Gastrocnemius medialis (tissue), 4 donors: ENCODE measurements at regions not wholly inside any gene's neighbourhood (a gene's known extent, or its start where the extent isn't known, plus 50 kb on each side); places are given as distances from the start of the nearest gene placed in this dataset.

Experiments
- ATAC-seq, 2 donors: fragments of 150-250 bp; one replicate each; pipeline ENCODE4 v1.9.1; 2016
- DNase-seq, 2 donors: peaks; one replicate each; pipeline ENCODE4 v3.0.0-alpha.2; 2019
- H3K27ac ChIP-seq, 4 donors: fragments of 200-600 bp; sonication (generic); 1 replicate in 1 of 4; 2 replicates in 3 of 4; pipeline ENCODE4 v1.5.1; 2016 to 2018; ENCODE audit warnings: mild to moderate bottlenecking in 2 of 4, moderate library complexity in 1 of 4
- H3K27me3 ChIP-seq, 3 donors: fragments of 200-600 bp; sonication (generic) in 2 of 3; 1 replicate in 1 of 3; 2 replicates in 2 of 3; pipeline versions ENCODE4 v1.5.1 to v1.6.0; 2016 to 2019; ENCODE audit warnings: mild to moderate bottlenecking in 1 of 3, moderate library complexity in 1 of 3
- H3K36me3 ChIP-seq, 2 donors: fragments of 200-600 bp; sonication (generic) in 1 of 2; one replicate each; pipeline ENCODE4 v1.5.1; 2017 to 2018
- H3K4me1 ChIP-seq, 2 donors: fragments of 200-600 bp; sonication (generic) in 1 of 2; one replicate each; pipeline ENCODE4 v1.5.1; 2016 to 2017; ENCODE audit warnings: mild to moderate bottlenecking in 2 of 2
- H3K4me3 ChIP-seq, 4 donors: fragments of 200-600 bp; sonication (generic) in 3 of 4; 1 replicate in 1 of 4; 2 replicates in 3 of 4; pipeline ENCODE4 v1.5.1; 2016 to 2019; ENCODE audit warnings: mild to moderate bottlenecking in 2 of 4
- H3K9me3 ChIP-seq, 3 donors: fragments of 200-600 bp; sonication (generic) in 2 of 3; 1 replicate in 1 of 3; 2 replicates in 2 of 3; pipeline ENCODE4 v1.5.1; 2016 to 2019
- POLR2A ChIP-seq, 2 donors: fragments of 450-650 bp; IDR thresholded peaks; one replicate each; pipeline ENCODE4 v1.6.1; 2017; ENCODE audit warnings: antibody characterized with exemption in 2 of 2, mild to moderate bottlenecking in 2 of 2, moderate library complexity in 2 of 2
- in situ Hi-C, 4 donors: fragments of 200-750 bp; cut with MboI; loops; one replicate each; pipeline versions ENCODE4 v1.15.0 to v1.8.0; 2017; ENCODE audit warnings: low sequenced_read_pairs in 4 of 4
- intact Hi-C: fragments of 100-400 bp; cut with DNase I; formaldehyde crosslinking; loops from one replicate; pipeline ENCODE4 v1.15.1; 2023; ENCODE audit warnings: low total_unique reads
- TF ChIP-seq, protein P1 (sequence below), 5 experiments: fragments of 450-650 bp in 3 of 5; fragments of 200-600 bp in 2 of 5; sonication (generic) in 2 of 5; IDR thresholded peaks in 4 of 5; conservative IDR thresholded peaks in 1 of 5; 1 replicate in 4 of 5; 2 replicates in 1 of 5; pipeline ENCODE4 v1.5.1; 2016 to 2019; ENCODE audit warnings: antibody characterized with exemption in 5 of 5, mild to moderate bottlenecking in 3 of 5, moderate library complexity in 3 of 5

DNA sequence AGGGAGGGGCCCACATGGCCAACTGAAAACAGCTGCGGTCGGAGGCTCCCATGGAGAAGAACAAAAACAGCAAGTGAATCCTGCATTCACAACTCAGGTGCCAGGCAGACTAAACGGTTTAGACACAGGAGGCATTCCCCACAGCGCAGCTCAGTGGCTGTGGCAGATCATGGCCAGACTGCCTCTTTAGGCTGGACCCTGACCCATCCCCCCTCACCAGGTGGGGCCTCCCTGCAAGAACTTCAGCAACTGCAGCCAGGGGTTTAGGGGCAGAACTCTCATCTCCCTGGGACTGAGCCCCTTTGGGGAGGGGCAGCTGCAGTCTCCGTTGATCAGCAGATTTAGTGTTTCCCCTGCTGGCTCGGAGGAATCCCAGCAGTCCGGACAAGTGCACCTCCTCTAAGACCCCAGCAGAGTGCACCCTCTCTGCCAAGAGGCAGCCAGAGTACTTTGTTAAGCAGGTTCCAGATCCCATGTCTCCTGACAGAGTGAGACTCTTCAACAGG lies 346.7 kb downstream of the SS18 start:
- intact Hi-C loops: no loop called here
- no peak for TF ChIP-seq POLR2A (IDR thresholded peaks at IDR 0.05)
- TF ChIP-seq, protein P1, sequence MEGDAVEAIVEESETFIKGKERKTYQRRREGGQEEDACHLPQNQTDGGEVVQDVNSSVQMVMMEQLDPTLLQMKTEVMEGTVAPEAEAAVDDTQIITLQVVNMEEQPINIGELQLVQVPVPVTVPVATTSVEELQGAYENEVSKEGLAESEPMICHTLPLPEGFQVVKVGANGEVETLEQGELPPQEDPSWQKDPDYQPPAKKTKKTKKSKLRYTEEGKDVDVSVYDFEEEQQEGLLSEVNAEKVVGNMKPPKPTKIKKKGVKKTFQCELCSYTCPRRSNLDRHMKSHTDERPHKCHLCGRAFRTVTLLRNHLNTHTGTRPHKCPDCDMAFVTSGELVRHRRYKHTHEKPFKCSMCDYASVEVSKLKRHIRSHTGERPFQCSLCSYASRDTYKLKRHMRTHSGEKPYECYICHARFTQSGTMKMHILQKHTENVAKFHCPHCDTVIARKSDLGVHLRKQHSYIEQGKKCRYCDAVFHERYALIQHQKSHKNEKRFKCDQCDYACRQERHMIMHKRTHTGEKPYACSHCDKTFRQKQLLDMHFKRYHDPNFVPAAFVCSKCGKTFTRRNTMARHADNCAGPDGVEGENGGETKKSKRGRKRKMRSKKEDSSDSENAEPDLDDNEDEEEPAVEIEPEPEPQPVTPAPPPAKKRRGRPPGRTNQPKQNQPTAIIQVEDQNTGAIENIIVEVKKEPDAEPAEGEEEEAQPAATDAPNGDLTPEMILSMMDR (IDR thresholded peaks at IDR 0.05 in 4 of 5, conservative IDR thresholded peaks at IDR 0.05 in 1 of 5): no peak
- no peak for ATAC-seq

DNA sequence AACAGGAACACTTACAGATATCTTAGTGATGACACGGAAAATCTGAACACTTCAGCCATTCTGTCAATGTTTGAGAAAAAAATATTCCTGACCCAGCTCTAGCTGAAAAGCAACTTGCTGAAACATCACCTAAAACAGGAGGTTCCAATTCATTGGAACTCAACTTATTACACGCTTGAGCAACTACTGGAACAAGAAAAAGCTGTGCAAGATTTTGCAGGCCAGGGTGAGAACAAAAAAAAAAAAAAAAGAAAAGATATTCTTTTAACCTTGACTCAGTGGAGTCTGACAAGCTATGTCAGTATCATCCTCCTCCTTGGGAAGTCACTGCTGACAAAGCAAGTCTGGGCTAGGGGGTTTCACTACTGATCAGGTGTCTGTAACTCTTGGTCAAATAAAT lies 351.0 kb downstream of the SS18 start:
- H3K27ac ChIP-seq: no peak overlapping the region
- DNase-seq (no peak), ATAC-seq (no peak)
- H3K27me3 ChIP-seq: peaks cover 0 to 4% (median 4%) of the 10 kb centered on the region in 3 donors
- H3K9me3 ChIP-seq: no peaks in the 10 kb centered on the region
- TF ChIP-seq POLR2A (IDR thresholded peaks at IDR 0.05): no peak
- TF ChIP-seq, protein P1 (IDR thresholded peaks at IDR 0.05 in 4 of 5, conservative IDR thresholded peaks at IDR 0.05 in 1 of 5): no peak
- intact Hi-C loops (no loop called here), in situ Hi-C loops (no loop called here)
- H3K4me3 ChIP-seq: no peak overlapping the region
- H3K4me1 ChIP-seq: no peaks in the 10 kb centered on the region
- no peaks in the 10 kb centered on the region for H3K36me3 ChIP-seq

More for the DNA sequence above, 346.7 kb downstream of the SS18 start:
- H3K27ac ChIP-seq: no peak overlapping the region
- H3K36me3 ChIP-seq: no peaks in the 10 kb centered on the region
- in situ Hi-C loops: no loop called here
- H3K4me3 ChIP-seq: no peak overlapping the region
- DNase-seq: no peak
- no peaks in the 10 kb centered on the region for H3K9me3 ChIP-seq
- H3K27me3 ChIP-seq: no peaks in the 10 kb centered on the region
- H3K4me1 ChIP-seq: no peaks in the 10 kb centered on the region

DNA sequence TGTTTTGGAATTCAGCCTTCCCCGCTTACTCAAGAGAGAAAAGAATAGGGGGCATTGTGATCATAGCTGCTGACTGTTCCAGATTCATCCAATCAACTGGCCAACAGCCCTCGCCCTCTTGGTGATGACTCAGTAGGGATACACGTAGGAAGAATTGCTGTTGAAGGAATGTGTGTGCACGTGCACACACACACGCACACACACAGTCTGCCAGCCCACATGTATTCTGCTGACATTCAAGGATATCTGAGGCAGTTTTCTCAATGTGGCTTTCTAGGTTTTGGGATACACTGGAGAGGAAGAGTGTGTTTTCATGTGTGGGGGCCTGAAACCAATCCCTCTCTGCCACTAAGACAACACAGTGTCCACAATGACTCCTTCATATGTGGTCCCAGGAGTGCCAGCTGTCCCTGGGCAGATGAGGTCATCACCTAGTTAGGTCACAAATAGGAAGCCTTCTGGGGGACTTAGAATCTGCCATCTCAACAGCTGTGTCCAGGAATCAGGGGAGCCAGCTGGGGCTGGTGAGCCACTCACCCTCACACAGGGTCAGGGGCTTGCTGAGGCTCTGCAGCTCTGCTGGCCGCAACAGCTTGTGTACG lies 352.6 kb downstream of the SS18 start:
- no peaks in the 10 kb centered on the region for H3K9me3 ChIP-seq
- peaks cover 0 to 4% (median 4%) of the 10 kb centered on the region in 3 donors for H3K27me3 ChIP-seq
- ATAC-seq (no peak), DNase-seq (no peak)
- H3K36me3 ChIP-seq: no peaks in the 10 kb centered on the region
- no peak overlapping the region for H3K27ac ChIP-seq
- in situ Hi-C loops: no loop called here
- intact Hi-C loops: no loop called here
- no peak overlapping the region for H3K4me3 ChIP-seq
- TF ChIP-seq, protein P1 (IDR thresholded peaks at IDR 0.05 in 4 of 5, conservative IDR thresholded peaks at IDR 0.05 in 1 of 5): no peak
- TF ChIP-seq POLR2A (IDR thresholded peaks at IDR 0.05): no peak
- H3K4me1 ChIP-seq: no peaks in the 10 kb centered on the region

DNA sequence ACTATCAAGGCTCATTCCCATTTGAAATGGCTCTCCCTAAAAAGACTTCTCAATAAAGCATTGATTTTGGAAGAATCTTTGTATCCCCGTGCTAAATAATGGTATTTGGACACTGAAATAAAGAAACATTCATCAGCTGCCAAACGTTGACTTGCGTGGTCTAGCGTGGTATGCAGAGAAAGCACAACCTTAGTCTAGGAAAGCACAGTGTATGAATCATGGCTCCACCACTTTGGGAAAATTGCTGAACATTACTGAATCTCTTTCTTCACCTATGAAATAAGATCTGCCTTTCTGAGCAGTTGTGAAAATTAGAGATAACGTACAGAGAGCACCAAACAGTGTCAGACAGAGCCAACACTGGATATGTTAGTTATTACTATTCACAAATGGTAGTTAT lies 353.9 kb downstream of the SS18 start:
- Histone ChIP-seq H3K4me1 (no peaks in the 10 kb centered on the region), H3K27me3 (peaks cover 0 to 4% (median 4%) of the 10 kb centered on the region in 3 donors), H3K27ac (no peak overlapping the region), H3K9me3 (no peaks in the 10 kb centered on the region), H3K36me3 (no peaks in the 10 kb centered on the region), H3K4me3 (no peak overlapping the region)
- in situ Hi-C loops: no loop called here
- TF ChIP-seq, protein P1 (IDR thresholded peaks at IDR 0.05 in 4 of 5, conservative IDR thresholded peaks at IDR 0.05 in 1 of 5): no peak
- no peak for TF ChIP-seq POLR2A (IDR thresholded peaks at IDR 0.05)
- intact Hi-C loops: no loop called here
- DNase-seq: no peak
- ATAC-seq: no peak

DNA sequence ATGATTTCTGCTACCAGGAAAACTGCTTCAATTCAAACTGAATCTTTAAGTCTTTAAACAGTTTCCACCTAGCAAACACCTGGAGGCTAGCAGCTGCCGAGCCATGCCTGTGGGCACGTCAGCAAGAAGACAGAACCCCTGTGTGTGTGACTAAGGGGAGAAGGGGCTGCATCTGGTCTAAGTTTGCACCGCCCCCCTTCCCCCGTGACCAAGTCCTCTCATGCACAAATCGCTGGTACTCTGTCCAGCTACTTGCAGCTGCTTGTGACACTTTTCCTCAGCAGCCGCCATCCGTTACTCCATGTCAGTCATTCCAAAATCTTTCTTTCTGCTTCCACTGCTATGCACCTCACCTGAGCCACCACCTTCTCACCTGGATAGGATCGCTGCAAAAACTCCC lies 355.0 kb downstream of the SS18 start:
- Histone ChIP-seq H3K36me3 (no peaks in the 10 kb centered on the region), H3K9me3 (no peaks in the 10 kb centered on the region), H3K27ac (no peak overlapping the region), H3K27me3 (peaks cover 0 to 4% (median 4%) of the 10 kb centered on the region in 3 donors), H3K4me3 (no peak overlapping the region), H3K4me1 (no peaks in the 10 kb centered on the region)
- no peak for TF ChIP-seq POLR2A (IDR thresholded peaks at IDR 0.05)
- TF ChIP-seq, protein P1 (IDR thresholded peaks at IDR 0.05 in 4 of 5, conservative IDR thresholded peaks at IDR 0.05 in 1 of 5): no peak
- DNase-seq (no peak), ATAC-seq (no peak)
- in situ Hi-C loops (no loop called here), intact Hi-C loops (no loop called here)
